Testis (tissue), 2 donors: ENCODE measurements at regions not wholly inside any gene's neighbourhood (a gene's known extent, or its start where the extent isn't known, plus 50 kb on each side); places are given as distances from the start of the nearest gene placed in this dataset.

Experiments used
- CTCF ChIP-seq, 3 experiments: fragments of 450-650 bp in 2 of 3; fragments of 200-600 bp in 1 of 3; sonication (generic) in 1 of 3; IDR thresholded peaks; one replicate each; pipeline ENCODE4 v1.5.1; 2016 to 2019; ENCODE audit warnings: antibody characterized with exemption in 3 of 3, mild to moderate bottlenecking in 2 of 3, moderate library complexity in 1 of 3
- POLR2A ChIP-seq: fragments of 450-650 bp; IDR thresholded peaks from one replicate; pipeline ENCODE4 v1.6.1; 2017; ENCODE audit warnings: antibody characterized with exemption, mild to moderate bottlenecking, moderate library complexity

GRCh38 chr15:95845862-95846515 is 484.5 kb upstream of the NR2F2 start:
- TF ChIP-seq CTCF (IDR thresholded peaks at IDR 0.05), result no peak
- TF ChIP-seq POLR2A, result no peak
